CD14-positive monocyte (primary cell): ENCODE measurements at regions not wholly inside any gene's neighbourhood (a gene's known extent, or its start where the extent isn't known, plus 50 kb on each side); places are given as distances from the start of the nearest gene placed in this dataset.

Source experiments
- DNase-seq, 3 donors: peaks; one replicate each; pipeline ENCODE4 v3.0.0-alpha.2; 2011 to 2022
- H2AFZ ChIP-seq: 2 replicates; pipeline ENCODE4 v1.6.0; 2012; ENCODE audit warnings: mild to moderate bottlenecking, low read depth, low read length, inconsistent platforms; ENCODE audit not compliant: insufficient read depth, poor library complexity, severe bottlenecking
- H3K27ac ChIP-seq, 2 donors: 1 replicate in 1 of 2; 2 replicates in 1 of 2; pipeline ENCODE4 v1.5.1; 2012 to 2013; ENCODE audit warnings: low read length in 2 of 2, control low read depth in 1 of 2, inconsistent platforms in 1 of 2, low read depth in 1 of 2, mild to moderate bottlenecking in 1 of 2
- H3K27me3 ChIP-seq, 2 donors: one replicate each; pipeline versions ENCODE4 v1.6.0 to v1.6.1; 2011 to 2013; ENCODE audit warnings: low read length in 2 of 2; ENCODE audit not compliant: control insufficient read depth in 2 of 2, insufficient read depth in 2 of 2
- H3K36me3 ChIP-seq, 2 donors: replicated peaks in 1 of 2; 1 replicate in 1 of 2; 2 replicates in 1 of 2; pipeline versions ENCODE4 v1.5.1 to v1.6.1; 2012 to 2013; ENCODE audit warnings: low read length in 2 of 2, control low read depth in 1 of 2, inconsistent platforms in 1 of 2, mild to moderate bottlenecking in 1 of 2; ENCODE audit not compliant: insufficient read depth in 2 of 2, control insufficient read depth in 1 of 2
- H3K4me1 ChIP-seq, 2 donors: 1 replicate in 1 of 2; 2 replicates in 1 of 2; pipeline versions ENCODE4 v1.5.1 to v1.6.1; 2012 to 2013; ENCODE audit warnings: low read length in 2 of 2, control low read depth in 1 of 2, inconsistent platforms in 1 of 2, mild to moderate bottlenecking in 1 of 2, moderate library complexity in 1 of 2; ENCODE audit not compliant: insufficient read depth in 2 of 2, control insufficient read depth in 1 of 2
- H3K4me2 ChIP-seq: replicated peaks from 2 replicates; pipeline ENCODE3; 2012; ENCODE audit warnings: low read length, moderate library complexity, mild to moderate bottlenecking; ENCODE audit not compliant: poor library complexity, severe bottlenecking; ENCODE audit errors: extremely low read depth
- H3K4me3 ChIP-seq, 3 experiments: fragments of 200-600 bp in 1 of 3; sonication (generic) in 1 of 3; replicated peaks in 1 of 3; 1 replicate in 2 of 3; 2 replicates in 1 of 3; pipeline ENCODE4 v1.5.1; 2011 to 2013; ENCODE audit warnings: low read length in 3 of 3, mild to moderate bottlenecking in 3 of 3, control low read depth in 2 of 3, low read depth in 2 of 3, inconsistent platforms in 1 of 3, moderate library complexity in 1 of 3
- H3K79me2 ChIP-seq: 2 replicates; pipeline ENCODE4 v1.6.0; 2012; ENCODE audit warnings: mild to moderate bottlenecking, control low read depth, inconsistent platforms, low read length, moderate library complexity; ENCODE audit not compliant: insufficient read depth
- H3K9ac ChIP-seq: 2 replicates; pipeline ENCODE4 v1.6.0; 2017; ENCODE audit warnings: low read length, mild to moderate bottlenecking; ENCODE audit not compliant: insufficient read depth, poor library complexity, severe bottlenecking
- H3K9me3 ChIP-seq, 2 donors: replicated peaks in 1 of 2; 1 replicate in 1 of 2; 2 replicates in 1 of 2; pipeline versions ENCODE4 v1.5.1 to v1.6.1; 2012 to 2013; ENCODE audit warnings: low read length in 2 of 2, control low read depth in 1 of 2; ENCODE audit not compliant: control insufficient read depth in 1 of 2, insufficient read depth in 1 of 2
- H4K20me1 ChIP-seq: 2 replicates; pipeline ENCODE4 v1.6.0; 2012; ENCODE audit warnings: mild to moderate bottlenecking, low read length, control low read depth, moderate library complexity; ENCODE audit not compliant: insufficient read depth
- H3K27ac Mint-ChIP-seq, 7 donors: one replicate each; pipeline ENCODE4 v1.8.0; 2020; ENCODE audit warnings: mild to moderate bottlenecking in 7 of 7, mixed read lengths in 7 of 7, moderate library complexity in 6 of 7, inconsistent platforms in 2 of 7
- H3K27me3 Mint-ChIP-seq, 3 donors: one replicate each; pipeline ENCODE4 v1.8.0; 2021 to 2022; ENCODE audit warnings: low read depth in 3 of 3, mild to moderate bottlenecking in 3 of 3, mixed read lengths in 3 of 3, moderate library complexity in 3 of 3, inconsistent platforms in 1 of 3
- H3K36me3 Mint-ChIP-seq, 2 donors: one replicate each; pipeline ENCODE4 v1.8.0; 2020; ENCODE audit warnings: mixed read lengths in 2 of 2, inconsistent platforms in 1 of 2, mild to moderate bottlenecking in 1 of 2
- H3K4me1 Mint-ChIP-seq: one replicate; pipeline ENCODE4 v1.8.0; 2020; ENCODE audit warnings: mild to moderate bottlenecking, mixed read lengths
- H3K4me3 Mint-ChIP-seq, 2 donors: one replicate each; pipeline ENCODE4 v1.8.0; 2020; ENCODE audit warnings: mild to moderate bottlenecking in 2 of 2, mixed read lengths in 2 of 2, moderate library complexity in 1 of 2
- H3K9me3 Mint-ChIP-seq, 7 donors: one replicate each; pipeline ENCODE4 v1.8.0; 2020 to 2022; ENCODE audit warnings: mixed read lengths in 7 of 7, mild to moderate bottlenecking in 6 of 7, moderate library complexity in 6 of 7, inconsistent platforms in 2 of 7
- CTCF ChIP-seq: fragments of 200-600 bp; IDR thresholded peaks from one replicate; pipeline ENCODE4 v1.8.0; 2022; ENCODE audit warnings: antibody characterized with exemption, mild to moderate bottlenecking
- WGBS: methylation state at CpG from one replicate; pipeline ENCODE4 v1.1.5; 2013; ENCODE audit warnings: missing lambda C conversion rate; ENCODE audit not compliant: insufficient coverage; 5-methylcytosine and 5-hydroxymethylcytosine counted together
- intact Hi-C, 2 donors: fragments of 100-400 bp; cut with micrococcal nuclease; formaldehyde crosslinking; loops; one replicate each; pipeline versions ENCODE4 v1.15.0 to v1.15.1; 2023

DNA sequence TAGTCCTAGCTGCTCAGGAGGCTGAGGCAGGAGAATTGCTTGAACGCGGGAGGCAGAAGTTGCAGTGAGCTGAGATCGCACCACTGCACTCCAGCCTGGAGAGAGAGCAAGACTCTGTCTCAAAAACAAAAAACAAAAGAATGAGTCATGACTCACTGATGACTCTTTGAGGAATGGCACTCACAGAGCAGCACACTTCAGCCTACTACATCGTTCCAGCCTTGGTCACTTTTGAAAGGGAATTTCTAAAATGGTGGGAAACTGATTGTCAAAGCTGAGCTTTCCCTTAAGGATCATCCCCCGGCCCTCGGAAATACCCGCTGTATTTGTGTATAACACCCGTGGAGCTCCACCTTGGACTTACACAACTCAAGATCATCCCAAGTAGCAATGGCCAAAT, 217.3 kb upstream of the HS6ST1 start:
- H3K79me2 ChIP-seq: no peaks in the 10 kb centered on the region
- DNase-seq: no peak
- intact Hi-C loops: no loop called here
- TF ChIP-seq CTCF: no peak
- H3K27ac ChIP-seq: no peak overlapping the region
- H3K27me3 Mint-ChIP-seq: peaks cover 0 to 2% (median 0%) of the 10 kb centered on the region in 3 donors
- no peak overlapping the region for H3K4me3 ChIP-seq
- H4K20me1 ChIP-seq: no peaks in the 10 kb centered on the region
- peaks cover 0 to 3% (median 2%) of the 10 kb centered on the region in 7 donors for H3K9me3 Mint-ChIP-seq
- H3K4me1 ChIP-seq: no peaks in the 10 kb centered on the region
- no peaks in the 10 kb centered on the region for H3K9me3 ChIP-seq
- no peak overlapping the region for H3K9ac ChIP-seq
- no peak overlapping the region for H3K4me2 ChIP-seq
- H2AFZ ChIP-seq: no peak overlapping the region
- H3K27me3 ChIP-seq: no peaks in the 10 kb centered on the region
- WGBS: 96% methylated on average over 3 of the region's 8 CpGs
- H3K36me3 Mint-ChIP-seq: no peaks in the 10 kb centered on the region
- H3K4me3 Mint-ChIP-seq: no peak overlapping the region
- H3K36me3 ChIP-seq: no peaks in the 10 kb centered on the region
- H3K4me1 Mint-ChIP-seq: peaks cover 10% of the 10 kb centered on the region
- peak overlapping the region in 2 of 7 donors; percentile 44 to 76 for H3K27ac Mint-ChIP-seq

DNA sequence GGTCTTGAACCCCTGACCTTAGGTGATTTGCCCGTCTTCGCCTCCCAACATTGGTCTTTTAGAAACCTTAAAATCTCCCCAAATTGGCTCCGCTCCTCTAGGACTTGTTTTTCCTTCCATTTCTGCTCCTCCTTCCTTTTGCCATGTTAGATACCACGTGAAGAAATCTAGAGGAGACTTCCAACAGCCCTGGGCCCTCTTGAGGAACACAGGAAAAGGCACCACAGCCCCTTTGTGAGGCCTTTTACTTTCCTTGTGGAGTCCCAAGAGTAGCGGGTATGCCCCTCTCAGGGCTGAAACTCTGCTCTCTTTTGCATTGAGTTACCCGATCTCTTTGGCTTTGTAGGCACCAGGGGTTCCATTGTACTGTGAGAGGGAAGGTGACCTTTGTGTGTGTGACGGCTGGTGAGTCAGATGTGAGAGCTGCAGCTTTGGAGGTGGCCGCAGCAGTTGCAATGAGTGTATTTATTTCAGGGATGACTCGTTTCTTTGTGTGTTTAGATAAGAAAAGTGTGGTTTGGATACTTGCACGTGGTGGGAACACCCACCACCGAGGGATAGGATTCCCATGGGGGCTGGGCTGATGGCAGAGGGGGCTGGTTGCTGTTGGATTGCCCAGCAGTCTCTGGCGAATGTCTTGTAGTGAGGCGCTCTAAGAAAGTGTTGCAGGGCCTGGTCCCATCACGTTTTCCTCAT, 218.4 kb upstream of the HS6ST1 start:
- no peak overlapping the region for H3K4me3 Mint-ChIP-seq
- H3K27me3 Mint-ChIP-seq: peaks cover 0 to 2% (median 1%) of the 10 kb centered on the region in 3 donors
- H3K27ac Mint-ChIP-seq: no peak overlapping the region
- intact Hi-C loops: no loop called here
- H3K79me2 ChIP-seq: no peaks in the 10 kb centered on the region
- peaks cover 2% of the 10 kb centered on the region for H3K4me1 Mint-ChIP-seq
- no peaks in the 10 kb centered on the region for H4K20me1 ChIP-seq
- H3K9me3 Mint-ChIP-seq: peaks cover 0 to 3% (median 1%) of the 10 kb centered on the region in 7 donors
- no peaks in the 10 kb centered on the region for H3K36me3 ChIP-seq
- H2AFZ ChIP-seq: no peak overlapping the region
- H3K4me2 ChIP-seq: no peak overlapping the region
- H3K9ac ChIP-seq: no peak overlapping the region
- no peak overlapping the region for H3K27ac ChIP-seq
- no peak for TF ChIP-seq CTCF
- DNase-seq: no peak
- 89% methylated on average over 12 of the region's 14 CpGs for WGBS
- H3K4me1 ChIP-seq: no peaks in the 10 kb centered on the region
- no peaks in the 10 kb centered on the region for H3K27me3 ChIP-seq
- no peaks in the 10 kb centered on the region for H3K36me3 Mint-ChIP-seq
- no peak overlapping the region for H3K4me3 ChIP-seq
- H3K9me3 ChIP-seq: no peaks in the 10 kb centered on the region
